ENCODE measurements at regions not wholly inside any gene's neighbourhood (a gene's known extent, or its start where the extent isn't known, plus 50 kb on each side); places are given as distances from the start of the nearest gene placed in this dataset.

- H3K4me3 ChIP-seq (ENCODE audit: low read length), result no peak overlapping the region
- WGBS (ENCODE audit: insufficient coverage), result 100% methylated on average over 1 of the region's 2 CpGs
- H3K36me3 ChIP-seq (ENCODE audit: control insufficient read depth, insufficient read depth, low read length), result no peaks in the 10 kb centered on the region
- no peaks in the 10 kb centered on the region for H3K27me3 ChIP-seq (ENCODE audit: control insufficient read depth, insufficient read depth, low read length)
- no peak for DNase-seq
- H3K27ac ChIP-seq (ENCODE audit: low read length), result no peak overlapping the region
- no peaks in the 10 kb centered on the region for H3K9me3 ChIP-seq (replicated peaks; ENCODE audit: control insufficient read depth, low read depth, low read length)
- H3K4me1 ChIP-seq (ENCODE audit: control insufficient read depth, insufficient read depth, low read length), result peaks cover 17% of the 10 kb centered on the region
These were observed 91.1 kb downstream of the MRPL14 start for GRCh38 chr6:44036196-44036595.

GRCh38 chr6:44035621-44036020 is 91.6 kb downstream of the MRPL14 start:
- no peaks in the 10 kb centered on the region for H3K27me3 ChIP-seq (ENCODE audit: control insufficient read depth, insufficient read depth, low read length)
- H3K9me3 ChIP-seq (replicated peaks; ENCODE audit: control insufficient read depth, low read depth, low read length), result no peaks in the 10 kb centered on the region
- no peak for DNase-seq
- peaks cover 13% of the 10 kb centered on the region for H3K4me1 ChIP-seq (ENCODE audit: control insufficient read depth, insufficient read depth, low read length)
- no peak overlapping the region for H3K27ac ChIP-seq (ENCODE audit: low read length)
- H3K4me3 ChIP-seq (ENCODE audit: low read length), result no peak overlapping the region
- H3K36me3 ChIP-seq (ENCODE audit: control insufficient read depth, insufficient read depth, low read length), result no peaks in the 10 kb centered on the region
- 17% methylated on average over 1 of the region's 3 CpGs for WGBS (ENCODE audit: insufficient coverage)

- DNase-seq, result no peak
- WGBS (ENCODE audit: insufficient coverage), result 90% methylated on average over 2 of the region's 3 CpGs
- Histone ChIP-seq H3K27ac (ENCODE audit: low read length) (no peak overlapping the region), H3K9me3 (replicated peaks; ENCODE audit: control insufficient read depth, low read depth, low read length) (no peaks in the 10 kb centered on the region), H3K4me3 (ENCODE audit: low read length) (no peak overlapping the region), H3K4me1 (ENCODE audit: control insufficient read depth, insufficient read depth, low read length) (peaks cover 8% of the 10 kb centered on the region), H3K36me3 (ENCODE audit: control insufficient read depth, insufficient read depth, low read length) (no peaks in the 10 kb centered on the region), H3K27me3 (ENCODE audit: control insufficient read depth, insufficient read depth, low read length) (no peaks in the 10 kb centered on the region)
These were observed 92.3 kb downstream of the MRPL14 start for GRCh38 chr6:44034931-44035345.

- Histone ChIP-seq H3K4me3 (ENCODE audit: low read length) (no peak overlapping the region), H3K4me1 (ENCODE audit: control insufficient read depth, insufficient read depth, low read length) (peaks cover 13% of the 10 kb centered on the region), H3K27ac (ENCODE audit: low read length) (no peak overlapping the region), H3K36me3 (ENCODE audit: control insufficient read depth, insufficient read depth, low read length) (no peaks in the 10 kb centered on the region), H3K9me3 (replicated peaks; ENCODE audit: control insufficient read depth, low read depth, low read length) (no peaks in the 10 kb centered on the region), H3K27me3 (ENCODE audit: control insufficient read depth, insufficient read depth, low read length) (no peaks in the 10 kb centered on the region)
- WGBS (ENCODE audit: insufficient coverage), result 53% methylated on average over 4 of the region's 4 CpGs
- DNase-seq, result no peak
These were observed 92.8 kb downstream of the MRPL14 start for GRCh38 chr6:44034391-44034861.

GRCh38 chr6:44030812-44031454 is 96.3 kb downstream of the MRPL14 start:
- Histone ChIP-seq H3K27ac (ENCODE audit: low read length) (no peak overlapping the region), H3K9me3 (replicated peaks; ENCODE audit: control insufficient read depth, low read depth, low read length) (no peaks in the 10 kb centered on the region), H3K27me3 (ENCODE audit: control insufficient read depth, insufficient read depth, low read length) (no peaks in the 10 kb centered on the region), H3K4me3 (ENCODE audit: low read length) (no peak overlapping the region), H3K36me3 (ENCODE audit: control insufficient read depth, insufficient read depth, low read length) (no peaks in the 10 kb centered on the region), H3K4me1 (ENCODE audit: control insufficient read depth, insufficient read depth, low read length) (peaks cover 21% of the 10 kb centered on the region)
- 72% methylated on average over 3 of the region's 7 CpGs for WGBS (ENCODE audit: insufficient coverage)
- no peak for DNase-seq

GRCh38 chr6:44029444-44030185 is 97.6 kb downstream of the MRPL14 start:
- Histone ChIP-seq H3K4me3 (ENCODE audit: low read length) (no peak overlapping the region), H3K4me1 (ENCODE audit: control insufficient read depth, insufficient read depth, low read length) (peaks cover 25% of the 10 kb centered on the region), H3K9me3 (replicated peaks; ENCODE audit: control insufficient read depth, low read depth, low read length) (no peaks in the 10 kb centered on the region), H3K27ac (ENCODE audit: low read length) (peak overlapping the region; percentile 38), H3K36me3 (ENCODE audit: control insufficient read depth, insufficient read depth, low read length) (no peaks in the 10 kb centered on the region), H3K27me3 (ENCODE audit: control insufficient read depth, insufficient read depth, low read length) (no peaks in the 10 kb centered on the region)
- DNase-seq, result peak; percentile 53
- WGBS (ENCODE audit: insufficient coverage), result 47% methylated on average over 3 of the region's 4 CpGs

- no CpG with 5 or more reads among the region's 3 CpGs for WGBS (ENCODE audit: insufficient coverage)
- peak; percentile 69 for DNase-seq
- Histone ChIP-seq H3K27me3 (ENCODE audit: control insufficient read depth, insufficient read depth, low read length) (no peaks in the 10 kb centered on the region), H3K4me3 (ENCODE audit: low read length) (no peak overlapping the region), H3K4me1 (ENCODE audit: control insufficient read depth, insufficient read depth, low read length) (peaks cover 28% of the 10 kb centered on the region), H3K27ac (ENCODE audit: low read length) (no peak overlapping the region), H3K36me3 (ENCODE audit: control insufficient read depth, insufficient read depth, low read length) (no peaks in the 10 kb centered on the region), H3K9me3 (replicated peaks; ENCODE audit: control insufficient read depth, low read depth, low read length) (no peaks in the 10 kb centered on the region)
These were observed 98.4 kb downstream of the MRPL14 start for GRCh38 chr6:44028789-44029310.

- H3K4me1 ChIP-seq (ENCODE audit: control insufficient read depth, insufficient read depth, low read length), result peaks cover 52% of the 10 kb centered on the region
- H3K4me3 ChIP-seq (ENCODE audit: low read length), result no peak overlapping the region
- H3K36me3 ChIP-seq (ENCODE audit: control insufficient read depth, insufficient read depth, low read length), result no peaks in the 10 kb centered on the region
- H3K27ac ChIP-seq (ENCODE audit: low read length), result no peak overlapping the region
- no peaks in the 10 kb centered on the region for H3K9me3 ChIP-seq (replicated peaks; ENCODE audit: control insufficient read depth, low read depth, low read length)
- WGBS (ENCODE audit: insufficient coverage), result no CpG with 5 or more reads among the region's 4 CpGs
- no peaks in the 10 kb centered on the region for H3K27me3 ChIP-seq (ENCODE audit: control insufficient read depth, insufficient read depth, low read length)
- no peak for DNase-seq
These were observed 102.0 kb downstream of the MRPL14 start for GRCh38 chr6:44025226-44025625.

GRCh38 chr6:44024574-44025219 is 102.6 kb downstream of the MRPL14 start:
- Histone ChIP-seq H3K4me1 (ENCODE audit: control insufficient read depth, insufficient read depth, low read length) (peaks cover 51% of the 10 kb centered on the region), H3K36me3 (ENCODE audit: control insufficient read depth, insufficient read depth, low read length) (no peaks in the 10 kb centered on the region), H3K27ac (ENCODE audit: low read length) (peak overlapping the region; percentile 29), H3K4me3 (ENCODE audit: low read length) (no peak overlapping the region), H3K9me3 (replicated peaks; ENCODE audit: control insufficient read depth, low read depth, low read length) (no peaks in the 10 kb centered on the region), H3K27me3 (ENCODE audit: control insufficient read depth, insufficient read depth, low read length) (no peaks in the 10 kb centered on the region)
- 53% methylated on average over 3 of the region's 7 CpGs for WGBS (ENCODE audit: insufficient coverage)
- DNase-seq, result no peak

Measured in muscle of leg (tissue), 3 donors.